ENCODE measurements at regions not wholly inside any gene's neighbourhood (a gene's known extent, or its start where the extent isn't known, plus 50 kb on each side); places are given as distances from the start of the nearest gene placed in this dataset.

DNA sequence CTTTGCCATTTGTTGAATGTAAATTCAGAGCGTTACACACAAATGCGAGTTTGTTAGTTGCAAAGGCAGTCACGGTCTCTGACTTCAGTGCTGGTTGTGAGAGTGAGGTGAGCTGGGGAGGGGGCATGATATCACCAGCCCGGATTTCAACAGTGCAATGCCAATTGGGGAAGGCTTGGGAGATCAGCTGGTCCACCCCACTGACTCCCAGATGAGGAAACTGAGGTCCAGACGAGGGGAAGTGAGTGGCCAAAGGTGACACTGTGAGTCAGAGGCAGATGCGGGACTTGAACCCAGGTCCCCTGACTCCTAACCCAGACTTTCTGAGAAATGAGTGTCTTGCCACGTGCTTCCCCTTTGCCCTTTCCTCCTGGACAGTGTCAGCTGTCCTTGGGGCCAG lies 62.1 kb downstream of the CEBPB start:
- Histone ChIP-seq H3K36me3 (ENCODE audit: insufficient read depth, low read length) (no peaks in the 10 kb centered on the region), H3K79me2 (ENCODE audit: insufficient read depth, low read length) (no peaks in the 10 kb centered on the region), H3K9me3 (ENCODE audit: insufficient read depth, low read length, severe bottlenecking) (no peaks in the 10 kb centered on the region), H3K4me2 (ENCODE audit: insufficient read depth, low read length) (no peak overlapping the region), H4K20me1 (ENCODE audit: insufficient read depth, low read length) (no peaks in the 10 kb centered on the region), H3K27ac (ENCODE audit: low read length) (no peak overlapping the region), H3K27me3 (ENCODE audit: insufficient read depth, low read length, poor library complexity) (no peaks in the 10 kb centered on the region), H3K4me3 (ENCODE audit: low read depth in 1 of 2, low read length in 2 of 2) (no peak overlapping the region), H3K4me1 (ENCODE audit: insufficient read depth, low read length) (no peaks in the 10 kb centered on the region), H3K9ac (ENCODE audit: low read depth, low read length) (no peak overlapping the region), H2AFZ (ENCODE audit: low read depth, low read length) (no peak overlapping the region)
- TF ChIP-seq, protein P1, sequence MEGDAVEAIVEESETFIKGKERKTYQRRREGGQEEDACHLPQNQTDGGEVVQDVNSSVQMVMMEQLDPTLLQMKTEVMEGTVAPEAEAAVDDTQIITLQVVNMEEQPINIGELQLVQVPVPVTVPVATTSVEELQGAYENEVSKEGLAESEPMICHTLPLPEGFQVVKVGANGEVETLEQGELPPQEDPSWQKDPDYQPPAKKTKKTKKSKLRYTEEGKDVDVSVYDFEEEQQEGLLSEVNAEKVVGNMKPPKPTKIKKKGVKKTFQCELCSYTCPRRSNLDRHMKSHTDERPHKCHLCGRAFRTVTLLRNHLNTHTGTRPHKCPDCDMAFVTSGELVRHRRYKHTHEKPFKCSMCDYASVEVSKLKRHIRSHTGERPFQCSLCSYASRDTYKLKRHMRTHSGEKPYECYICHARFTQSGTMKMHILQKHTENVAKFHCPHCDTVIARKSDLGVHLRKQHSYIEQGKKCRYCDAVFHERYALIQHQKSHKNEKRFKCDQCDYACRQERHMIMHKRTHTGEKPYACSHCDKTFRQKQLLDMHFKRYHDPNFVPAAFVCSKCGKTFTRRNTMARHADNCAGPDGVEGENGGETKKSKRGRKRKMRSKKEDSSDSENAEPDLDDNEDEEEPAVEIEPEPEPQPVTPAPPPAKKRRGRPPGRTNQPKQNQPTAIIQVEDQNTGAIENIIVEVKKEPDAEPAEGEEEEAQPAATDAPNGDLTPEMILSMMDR (IDR thresholded peaks at IDR 0.05; ENCODE audit: borderline replicate concordance, extremely low read depth, low read length, poor library complexity, severe bottlenecking) = no peak
- no peak for TF ChIP-seq EZH2 (IDR thresholded peaks at IDR 0.05; ENCODE audit: borderline replicate concordance, low read depth, low read length, severe bottlenecking)
- ATAC-seq (ENCODE audit: insufficient read depth, low read depth) (no peak), DNase-seq (no peak)

DNA sequence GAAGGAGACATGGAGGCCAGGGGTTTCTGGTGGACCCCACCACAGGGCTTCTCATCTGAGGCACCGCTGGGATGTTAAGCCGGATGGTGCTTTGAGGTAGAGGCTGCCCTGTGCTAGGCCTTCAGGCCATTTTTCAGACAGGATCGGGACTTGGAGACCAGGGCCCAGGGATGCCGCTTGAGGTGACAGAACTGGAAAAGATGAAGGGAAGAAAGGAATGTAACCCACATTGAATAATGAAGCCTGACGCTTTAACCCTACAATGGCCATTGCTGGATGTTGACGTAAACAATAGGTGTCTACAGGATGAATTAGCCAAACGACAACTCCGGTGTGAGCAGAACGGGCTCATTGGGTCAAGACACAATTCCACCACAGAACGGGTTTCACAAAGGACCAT lies 62.5 kb downstream of the CEBPB start:
- Histone ChIP-seq H3K4me3 (ENCODE audit: low read depth in 1 of 2, low read length in 2 of 2) (no peak overlapping the region), H3K36me3 (ENCODE audit: insufficient read depth, low read length) (no peaks in the 10 kb centered on the region), H3K27me3 (ENCODE audit: insufficient read depth, low read length, poor library complexity) (no peaks in the 10 kb centered on the region), H2AFZ (ENCODE audit: low read depth, low read length) (no peak overlapping the region), H4K20me1 (ENCODE audit: insufficient read depth, low read length) (no peaks in the 10 kb centered on the region), H3K4me2 (ENCODE audit: insufficient read depth, low read length) (no peak overlapping the region), H3K27ac (ENCODE audit: low read length) (no peak overlapping the region), H3K9ac (ENCODE audit: low read depth, low read length) (no peak overlapping the region), H3K79me2 (ENCODE audit: insufficient read depth, low read length) (no peaks in the 10 kb centered on the region), H3K4me1 (ENCODE audit: insufficient read depth, low read length) (no peaks in the 10 kb centered on the region), H3K9me3 (ENCODE audit: insufficient read depth, low read length, severe bottlenecking) (no peaks in the 10 kb centered on the region)
- no peak for ATAC-seq (ENCODE audit: insufficient read depth, low read depth)
- no peak for TF ChIP-seq EZH2 (IDR thresholded peaks at IDR 0.05; ENCODE audit: borderline replicate concordance, low read depth, low read length, severe bottlenecking)
- TF ChIP-seq, protein P1 (IDR thresholded peaks at IDR 0.05; ENCODE audit: borderline replicate concordance, extremely low read depth, low read length, poor library complexity, severe bottlenecking) = no peak
- DNase-seq = no peak

DNA sequence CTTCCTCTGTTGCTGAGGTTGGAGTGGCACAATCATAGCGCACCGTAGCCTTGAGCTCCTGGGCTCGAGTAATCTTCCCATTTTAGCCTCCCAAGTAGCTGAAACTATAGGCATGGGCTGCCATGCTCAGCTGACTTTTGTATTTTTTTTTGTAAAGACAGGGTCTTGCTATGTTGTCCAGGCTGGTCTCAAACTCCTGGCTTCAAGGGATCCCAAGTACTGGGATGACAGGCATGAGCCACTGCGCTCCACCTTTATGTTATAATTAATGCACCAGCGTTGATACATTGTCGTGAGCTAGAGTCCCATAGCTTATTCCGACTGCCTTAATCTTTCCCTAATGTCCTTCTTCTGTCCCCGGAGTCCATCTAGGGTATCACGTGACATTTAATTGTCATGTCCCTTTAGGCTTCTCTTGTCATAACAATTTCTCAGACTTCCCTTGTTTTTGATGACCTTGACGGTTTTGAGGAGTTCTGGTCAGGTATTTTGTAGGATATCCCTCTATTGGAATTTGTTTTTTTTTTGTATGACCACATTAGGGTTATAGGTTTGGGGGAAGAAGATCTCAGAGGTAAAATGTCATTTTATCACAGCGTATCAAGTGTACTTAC lies 63.9 kb downstream of the CEBPB start:
- TF ChIP-seq EZH2 (IDR thresholded peaks at IDR 0.05; ENCODE audit: borderline replicate concordance, low read depth, low read length, severe bottlenecking) = no peak
- TF ChIP-seq, protein P1 (IDR thresholded peaks at IDR 0.05; ENCODE audit: borderline replicate concordance, extremely low read depth, low read length, poor library complexity, severe bottlenecking) = no peak

More for the DNA sequence above, 63.9 kb downstream of the CEBPB start:
- Histone ChIP-seq H3K27ac (ENCODE audit: low read length) (no peak overlapping the region), H2AFZ (ENCODE audit: low read depth, low read length) (no peak overlapping the region), H3K9ac (ENCODE audit: low read depth, low read length) (no peak overlapping the region), H3K9me3 (ENCODE audit: insufficient read depth, low read length, severe bottlenecking) (no peaks in the 10 kb centered on the region), H3K4me1 (ENCODE audit: insufficient read depth, low read length) (no peaks in the 10 kb centered on the region), H3K27me3 (ENCODE audit: insufficient read depth, low read length, poor library complexity) (no peaks in the 10 kb centered on the region), H3K79me2 (ENCODE audit: insufficient read depth, low read length) (no peaks in the 10 kb centered on the region), H3K4me3 (ENCODE audit: low read depth in 1 of 2, low read length in 2 of 2) (no peak overlapping the region), H3K4me2 (ENCODE audit: insufficient read depth, low read length) (no peak overlapping the region), H4K20me1 (ENCODE audit: insufficient read depth, low read length) (peaks cover 6% of the 10 kb centered on the region), H3K36me3 (ENCODE audit: insufficient read depth, low read length) (no peaks in the 10 kb centered on the region)
- DNase-seq (no peak), ATAC-seq (ENCODE audit: insufficient read depth, low read depth) (no peak)

All from DND-41 (cell line).